Stimulated activated memory B cell treated with anti-CD40 and anti-IgM and Interleukin-4, amounts not matched to agents 10 μg/mL and 1 μg/mL and 100 μg/mL, for 72 hours (primary cell): ENCODE measurements at regions not wholly inside any gene's neighbourhood (a gene's known extent, or its start where the extent isn't known, plus 50 kb on each side); places are given as distances from the start of the nearest gene placed in this dataset.
"Not testable (repeated sequence)": the region's sequence is repeated elsewhere in the genome, so short reads cannot be mapped to it uniquely, and the experiment has no call there.

ENCODE experiments used
- ATAC-seq: fragments of 150-1000 bp; cut with Tn5 transposase; 2 replicates; pipeline ENCODE4 v1.10.0; 2021
- H3K27ac Mint-ChIP-seq: one replicate; pipeline ENCODE4 v1.8.0; 2022; ENCODE audit warnings: mild to moderate bottlenecking, mixed read lengths
- H3K27me3 Mint-ChIP-seq: one replicate; pipeline ENCODE4 v1.8.0; 2022; ENCODE audit warnings: mixed read lengths
- H3K36me3 Mint-ChIP-seq: one replicate; pipeline ENCODE4 v1.8.0; 2022; ENCODE audit warnings: mixed read lengths
- H3K4me1 Mint-ChIP-seq: one replicate; pipeline ENCODE4 v1.8.0; 2022; ENCODE audit warnings: mixed read lengths
- H3K4me3 Mint-ChIP-seq: one replicate; pipeline ENCODE4 v1.8.0; 2022; ENCODE audit warnings: mild to moderate bottlenecking, moderate library complexity, mixed read lengths
- H3K9me3 Mint-ChIP-seq: one replicate; pipeline ENCODE4 v1.8.0; 2022; ENCODE audit warnings: mixed read lengths

DNA sequence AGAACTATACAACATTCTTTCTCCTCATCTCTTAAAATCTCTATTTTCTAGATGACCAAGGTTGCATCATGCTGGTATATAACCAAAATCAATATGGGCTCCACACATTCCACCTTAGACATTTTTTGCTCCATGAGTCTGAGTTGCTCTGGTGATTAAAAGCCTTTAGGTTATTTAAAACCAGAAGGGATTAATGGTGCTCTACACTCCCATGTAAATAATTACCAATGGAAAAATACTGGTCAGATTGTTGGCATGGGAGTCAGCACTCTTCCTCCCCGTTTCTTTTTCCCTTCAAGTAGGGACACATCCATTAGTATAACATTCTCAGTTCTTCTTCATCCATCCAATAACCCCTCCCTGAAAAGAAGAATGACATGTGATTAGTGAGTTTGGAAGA, 747.7 kb downstream of the PCDH17 start:
- Mint-ChIP-seq H3K36me3 (no peaks in the 10 kb centered on the region), H3K9me3 (peaks cover 3% of the 10 kb centered on the region), H3K27ac (no peak overlapping the region), H3K4me1 (no peaks in the 10 kb centered on the region), H3K27me3 (no peaks in the 10 kb centered on the region), H3K4me3 (no peak overlapping the region)
- no peak for ATAC-seq

- not testable (repeated sequence) for ATAC-seq, H3K27ac Mint-ChIP-seq, H3K27me3 Mint-ChIP-seq, H3K36me3 Mint-ChIP-seq, H3K9me3 Mint-ChIP-seq, H3K4me1 Mint-ChIP-seq, H3K4me3 Mint-ChIP-seq
These were observed 753.8 kb downstream of the PCDH17 start for GRCh38 chr13:58385336-58385735.

DNA sequence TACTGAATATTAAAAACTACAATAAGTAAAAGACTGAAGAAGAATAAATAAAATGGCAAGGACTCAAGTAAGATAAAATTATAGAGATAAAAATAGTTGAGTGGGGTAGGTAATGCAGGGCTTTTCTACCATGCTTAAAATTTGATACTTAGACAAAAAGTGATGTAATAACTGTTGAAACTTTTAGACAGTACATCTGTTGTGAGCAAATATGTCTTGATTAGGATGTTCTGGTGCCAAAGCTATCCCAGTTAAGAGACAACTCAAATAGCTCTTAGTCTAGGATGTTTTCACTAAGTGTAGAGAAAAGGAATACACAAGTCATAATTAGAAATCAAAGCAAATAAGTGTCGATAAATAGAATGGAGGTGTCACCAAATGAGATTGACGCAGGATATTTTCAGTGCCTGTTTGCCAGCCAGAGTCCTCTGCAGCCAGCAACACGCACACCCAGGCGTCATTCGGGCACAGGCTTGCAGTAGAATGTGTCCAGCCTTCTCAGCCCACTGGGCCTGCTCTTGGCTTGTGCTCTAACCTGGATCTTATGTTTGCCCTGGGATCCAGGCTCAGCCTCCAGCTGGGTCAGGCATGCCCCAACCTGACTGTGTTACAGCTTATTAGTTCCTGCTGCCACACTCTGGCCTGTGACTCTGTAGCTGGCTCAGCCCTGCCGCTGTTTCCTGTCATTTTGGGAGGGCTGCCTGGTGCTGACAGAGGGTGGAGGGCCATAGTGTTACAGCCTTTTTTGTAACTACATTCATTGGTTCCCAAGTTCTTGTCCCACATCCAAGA, 766.2 kb downstream of the PCDH17 start:
- Mint-ChIP-seq H3K4me3 (no peak overlapping the region), H3K27me3 (no peaks in the 10 kb centered on the region), H3K27ac (no peak overlapping the region), H3K9me3 (peaks cover 11% of the 10 kb centered on the region), H3K4me1 (no peaks in the 10 kb centered on the region), H3K36me3 (no peaks in the 10 kb centered on the region)
- ATAC-seq = no peak

DNA sequence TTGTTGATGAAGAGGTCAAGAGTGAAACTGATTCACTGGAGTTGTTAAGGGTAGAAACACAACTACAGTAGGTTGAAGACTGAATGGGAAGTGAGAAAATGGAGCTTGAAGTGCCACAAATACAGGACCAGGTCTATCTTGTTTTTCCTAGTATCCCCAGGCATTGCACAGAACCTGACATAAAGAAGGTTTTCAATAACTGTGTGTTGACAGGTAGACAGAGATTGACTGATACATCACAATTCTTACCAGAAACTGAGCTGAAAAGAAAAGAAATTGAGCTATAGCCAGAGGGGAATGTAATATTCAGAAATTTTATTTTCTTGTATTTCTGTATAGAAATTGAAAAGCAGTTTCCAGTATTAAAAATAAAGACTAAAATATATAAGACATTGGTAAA, 767.7 kb downstream of the PCDH17 start:
- H3K9me3 Mint-ChIP-seq = peaks cover 11% of the 10 kb centered on the region
- H3K36me3 Mint-ChIP-seq = no peaks in the 10 kb centered on the region
- H3K27ac Mint-ChIP-seq = no peak overlapping the region
- ATAC-seq = no peak
- no peaks in the 10 kb centered on the region for H3K27me3 Mint-ChIP-seq
- H3K4me1 Mint-ChIP-seq = no peaks in the 10 kb centered on the region
- no peak overlapping the region for H3K4me3 Mint-ChIP-seq

DNA sequence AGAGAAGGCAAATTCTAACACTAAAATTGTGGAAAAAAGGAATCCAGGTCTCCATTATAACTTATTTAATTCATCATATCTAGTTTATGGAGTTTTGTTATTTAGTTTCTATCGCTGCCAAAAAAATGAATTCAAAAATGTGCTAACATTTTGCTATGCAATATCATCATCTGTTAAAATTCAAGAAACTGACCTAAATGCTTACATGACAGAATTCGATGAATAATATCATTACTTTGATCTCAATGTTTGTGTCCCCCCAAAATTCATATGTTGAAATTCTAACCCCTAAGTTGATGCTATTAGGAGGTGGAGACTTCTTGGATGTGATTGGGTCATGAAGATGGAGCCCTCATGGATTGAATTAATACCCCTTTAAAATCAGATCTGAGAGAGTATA, 775.0 kb downstream of the PCDH17 start:
- Mint-ChIP-seq H3K36me3 (no peaks in the 10 kb centered on the region), H3K27me3 (no peaks in the 10 kb centered on the region), H3K27ac (no peak overlapping the region)

GRCh38 chr13:58429917-58430316, 798.4 kb downstream of the PCDH17 start:
- Mint-ChIP-seq H3K9me3 (peaks cover 10% of the 10 kb centered on the region), H3K27me3 (no peaks in the 10 kb centered on the region), H3K4me1 (no peaks in the 10 kb centered on the region), H3K27ac (no peak overlapping the region), H3K4me3 (no peak overlapping the region), H3K36me3 (no peaks in the 10 kb centered on the region)
- ATAC-seq = no peak

More for the DNA sequence above, 775.0 kb downstream of the PCDH17 start:
- no peak for ATAC-seq
- Mint-ChIP-seq H3K4me3 (no peak overlapping the region), H3K4me1 (no peaks in the 10 kb centered on the region), H3K9me3 (no peaks in the 10 kb centered on the region)

GRCh38 chr13:58434943-58435342, 803.4 kb downstream of the PCDH17 start:
- peaks cover 3% of the 10 kb centered on the region for H3K9me3 Mint-ChIP-seq
- ATAC-seq = no peak
- H3K4me1 Mint-ChIP-seq = no peaks in the 10 kb centered on the region
- no peaks in the 10 kb centered on the region for H3K36me3 Mint-ChIP-seq
- no peak overlapping the region for H3K27ac Mint-ChIP-seq
- H3K4me3 Mint-ChIP-seq = no peak overlapping the region
- H3K27me3 Mint-ChIP-seq = no peaks in the 10 kb centered on the region

DNA sequence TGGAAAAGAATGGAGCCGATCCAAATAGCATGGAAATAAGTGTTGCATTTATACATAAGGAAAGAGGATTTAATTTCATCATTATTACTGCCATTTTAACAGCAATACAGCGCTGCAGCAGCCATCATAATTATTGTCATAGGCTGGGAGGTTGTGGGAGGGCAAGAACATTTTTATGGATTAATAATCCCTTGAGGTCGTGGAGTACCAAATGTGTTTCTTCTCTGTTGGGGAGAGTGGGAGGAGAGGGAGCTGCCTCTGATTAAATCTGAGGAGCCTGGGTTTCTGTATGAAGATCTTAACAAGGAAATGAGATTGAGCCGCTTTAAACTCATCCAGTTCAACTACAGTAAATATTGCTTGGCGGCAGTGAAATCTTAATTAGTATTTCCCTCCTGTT, 805.9 kb downstream of the PCDH17 start:
- H3K27ac Mint-ChIP-seq = no peak overlapping the region
- no peak overlapping the region for H3K4me3 Mint-ChIP-seq
- no peaks in the 10 kb centered on the region for H3K4me1 Mint-ChIP-seq
- H3K9me3 Mint-ChIP-seq = peaks cover 6% of the 10 kb centered on the region
- ATAC-seq = no peak
- H3K27me3 Mint-ChIP-seq = no peaks in the 10 kb centered on the region
- no peaks in the 10 kb centered on the region for H3K36me3 Mint-ChIP-seq

DNA sequence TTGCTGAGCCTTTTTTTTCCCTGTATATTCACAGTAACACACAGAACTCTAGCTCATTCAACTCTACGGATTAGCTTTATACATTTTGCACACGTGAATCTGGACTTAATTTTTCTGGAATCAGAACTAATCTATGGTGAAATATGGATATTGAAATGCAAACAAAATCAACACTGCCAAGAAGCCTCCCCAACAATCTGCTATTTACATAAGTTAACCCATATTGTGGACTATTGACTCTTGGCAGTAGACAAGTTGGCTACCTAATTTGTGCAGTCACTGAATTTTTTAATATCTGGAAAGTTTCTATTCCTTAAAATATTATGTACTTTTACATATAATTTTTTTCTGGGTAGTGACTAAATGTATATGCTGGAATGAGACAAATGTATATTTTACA, 815.4 kb downstream of the PCDH17 start:
- Mint-ChIP-seq H3K36me3 (no peaks in the 10 kb centered on the region), H3K4me1 (no peaks in the 10 kb centered on the region), H3K27me3 (no peaks in the 10 kb centered on the region), H3K27ac (no peak overlapping the region), H3K9me3 (no peaks in the 10 kb centered on the region), H3K4me3 (no peak overlapping the region)
- ATAC-seq = no peak

DNA sequence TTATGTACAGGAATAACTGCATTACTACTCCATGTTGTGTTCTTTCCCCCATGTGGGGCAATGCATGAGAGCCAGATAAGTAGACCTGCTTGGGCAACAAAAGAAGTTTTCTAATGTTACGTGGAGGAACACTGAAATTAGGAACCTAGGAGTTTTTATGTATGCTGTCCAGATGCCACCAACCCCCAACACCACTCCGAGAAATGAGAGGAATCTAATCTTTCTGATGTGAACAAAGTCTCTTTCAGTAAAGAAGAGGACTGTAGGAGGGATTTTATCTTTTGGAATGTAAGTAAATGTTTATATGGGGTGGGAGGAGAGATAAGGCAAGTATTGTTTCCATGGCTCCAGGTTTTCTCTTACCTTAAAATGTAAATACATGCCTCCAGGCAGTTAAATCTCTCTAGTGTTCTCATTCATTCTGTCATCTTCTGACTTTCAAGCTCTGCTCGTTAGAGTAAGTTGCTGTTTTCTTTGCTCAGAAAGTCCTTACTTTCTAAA, 820.6 kb downstream of the PCDH17 start:
- no peak for ATAC-seq
- H3K27me3 Mint-ChIP-seq = no peaks in the 10 kb centered on the region
- no peak overlapping the region for H3K4me3 Mint-ChIP-seq
- no peak overlapping the region for H3K27ac Mint-ChIP-seq
- H3K9me3 Mint-ChIP-seq = peaks cover 4% of the 10 kb centered on the region
- H3K36me3 Mint-ChIP-seq = no peaks in the 10 kb centered on the region
- H3K4me1 Mint-ChIP-seq = no peaks in the 10 kb centered on the region

DNA sequence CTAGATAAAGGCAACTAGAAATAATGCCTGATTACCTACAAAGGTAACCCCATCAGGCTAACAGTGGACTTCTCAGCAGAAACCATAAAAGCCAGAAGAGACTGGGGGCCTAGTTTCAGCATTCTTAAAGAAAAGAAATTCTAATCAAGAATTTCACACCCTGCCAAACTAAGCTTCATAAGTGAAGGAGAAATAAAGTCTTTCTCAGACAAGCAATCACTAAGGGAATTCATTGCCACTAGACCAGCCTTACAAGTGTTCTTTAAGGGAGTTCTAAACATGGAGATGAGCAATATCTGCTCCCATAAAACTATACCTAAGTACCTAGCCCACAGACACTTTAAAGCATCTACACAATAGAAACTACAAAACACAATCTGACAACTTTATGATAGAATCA, 823.5 kb downstream of the PCDH17 start:
- Mint-ChIP-seq H3K4me3 (no peak overlapping the region), H3K4me1 (no peaks in the 10 kb centered on the region), H3K36me3 (no peaks in the 10 kb centered on the region), H3K27ac (no peak overlapping the region), H3K27me3 (no peaks in the 10 kb centered on the region), H3K9me3 (peaks cover 9% of the 10 kb centered on the region)
- no peak for ATAC-seq

DNA sequence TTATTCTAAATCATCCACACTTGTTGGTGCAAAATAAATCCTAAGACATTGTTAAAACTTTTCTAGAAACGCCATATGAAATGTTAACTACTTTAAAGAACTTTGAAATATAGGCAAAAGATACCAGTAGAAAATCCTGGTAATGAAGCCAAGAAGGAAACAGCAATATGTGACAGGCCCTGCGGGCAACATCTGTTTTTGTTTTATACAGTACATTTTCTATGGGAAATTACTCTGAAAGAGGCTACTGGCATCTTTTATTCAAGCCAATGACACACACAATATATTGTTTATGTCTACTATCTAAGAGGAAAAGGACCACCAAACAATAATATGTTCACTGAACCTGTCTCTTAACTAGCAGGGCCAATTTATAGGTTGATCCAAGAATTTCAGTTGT, 829.7 kb downstream of the PCDH17 start:
- Mint-ChIP-seq H3K27ac (no peak overlapping the region), H3K4me3 (no peak overlapping the region), H3K4me1 (no peaks in the 10 kb centered on the region), H3K36me3 (no peaks in the 10 kb centered on the region), H3K9me3 (peaks cover 14% of the 10 kb centered on the region), H3K27me3 (no peaks in the 10 kb centered on the region)
- no peak for ATAC-seq

GRCh38 chr13:58463841-58464240, 832.3 kb downstream of the PCDH17 start:
- no peaks in the 10 kb centered on the region for H3K36me3 Mint-ChIP-seq
- no peaks in the 10 kb centered on the region for H3K27me3 Mint-ChIP-seq
- H3K4me1 Mint-ChIP-seq = no peaks in the 10 kb centered on the region
- no peak overlapping the region for H3K4me3 Mint-ChIP-seq
- H3K9me3 Mint-ChIP-seq = peaks cover 9% of the 10 kb centered on the region
- ATAC-seq = no peak
- H3K27ac Mint-ChIP-seq = no peak overlapping the region

- Mint-ChIP-seq H3K27me3 (no peaks in the 10 kb centered on the region), H3K4me3 (no peak overlapping the region), H3K4me1 (no peaks in the 10 kb centered on the region), H3K27ac (no peak overlapping the region), H3K36me3 (no peaks in the 10 kb centered on the region), H3K9me3 (peaks cover 13% of the 10 kb centered on the region)
- no peak for ATAC-seq
These were observed 835.6 kb downstream of the PCDH17 start for GRCh38 chr13:58467176-58467575.

- no peak for ATAC-seq
- H3K4me3 Mint-ChIP-seq = no peak overlapping the region
- no peaks in the 10 kb centered on the region for H3K36me3 Mint-ChIP-seq
- no peaks in the 10 kb centered on the region for H3K4me1 Mint-ChIP-seq
- H3K27me3 Mint-ChIP-seq = no peaks in the 10 kb centered on the region
- no peak overlapping the region for H3K27ac Mint-ChIP-seq
- peaks cover 10% of the 10 kb centered on the region for H3K9me3 Mint-ChIP-seq
These were observed 840.9 kb downstream of the PCDH17 start for GRCh38 chr13:58472483-58472882.

DNA sequence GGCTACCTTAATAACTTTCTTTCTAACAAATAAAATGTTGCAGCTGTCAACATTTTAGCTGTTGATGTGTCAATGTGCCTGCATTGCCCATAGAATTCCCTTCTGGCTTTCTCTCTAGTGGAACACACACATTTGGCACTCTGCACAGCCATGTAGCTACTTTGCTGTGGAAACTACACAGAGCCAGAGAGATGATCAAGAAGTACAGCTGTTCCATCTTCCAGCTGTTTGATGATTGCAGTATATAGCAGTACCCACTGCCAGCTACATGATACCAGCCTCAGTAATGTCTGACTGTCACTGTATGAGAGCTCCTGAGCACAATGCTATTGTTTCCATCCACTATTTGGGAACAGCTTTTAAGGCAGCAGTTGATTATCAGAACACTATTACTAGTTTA, 843.0 kb downstream of the PCDH17 start:
- H3K4me3 Mint-ChIP-seq = no peak overlapping the region
- H3K27me3 Mint-ChIP-seq = no peaks in the 10 kb centered on the region
- H3K36me3 Mint-ChIP-seq = no peaks in the 10 kb centered on the region

More for the DNA sequence above, 843.0 kb downstream of the PCDH17 start:
- Mint-ChIP-seq H3K27ac (no peak overlapping the region), H3K9me3 (peaks cover 5% of the 10 kb centered on the region), H3K4me1 (no peaks in the 10 kb centered on the region)
- no peak for ATAC-seq
